SH-SY5Y (cell line): ENCODE measurements at regions not wholly inside any gene's neighbourhood (a gene's known extent, or its start where the extent isn't known, plus 50 kb on each side); places are given as distances from the start of the nearest gene placed in this dataset.

Experiments used
- GATA2 ChIP-seq: IDR thresholded peaks from 2 replicates; pipeline ENCODE4 v1.6.1; 2011; ENCODE audit warnings: mild to moderate bottlenecking, low read depth, low read length
- GATA3 ChIP-seq: IDR thresholded peaks from 2 replicates; pipeline ENCODE4 v1.6.1; 2011; ENCODE audit warnings: low read depth, mild to moderate bottlenecking, low read length, moderate library complexity

DNA sequence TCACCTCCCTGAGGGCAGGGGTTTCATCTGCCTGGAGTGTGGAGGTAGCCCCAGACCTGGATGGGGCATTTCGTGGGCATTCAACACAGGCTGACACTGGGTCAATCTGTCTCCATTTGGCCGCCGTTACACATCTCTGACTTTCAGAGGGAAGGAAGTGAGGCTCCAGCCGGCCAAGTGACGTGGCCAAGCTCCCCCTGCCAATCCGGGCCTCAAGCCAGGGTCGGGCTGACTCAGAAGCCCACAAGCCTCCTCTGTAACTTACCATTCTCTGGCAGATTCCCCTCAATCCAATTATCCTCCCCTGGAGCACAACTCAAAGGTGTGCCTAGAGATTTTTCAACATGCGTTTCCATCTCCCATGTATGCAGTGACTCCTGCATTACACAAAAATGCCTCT lies 227.6 kb downstream of the KLF13 start:
- TF ChIP-seq GATA2: no peak
- no peak for TF ChIP-seq GATA3

DNA sequence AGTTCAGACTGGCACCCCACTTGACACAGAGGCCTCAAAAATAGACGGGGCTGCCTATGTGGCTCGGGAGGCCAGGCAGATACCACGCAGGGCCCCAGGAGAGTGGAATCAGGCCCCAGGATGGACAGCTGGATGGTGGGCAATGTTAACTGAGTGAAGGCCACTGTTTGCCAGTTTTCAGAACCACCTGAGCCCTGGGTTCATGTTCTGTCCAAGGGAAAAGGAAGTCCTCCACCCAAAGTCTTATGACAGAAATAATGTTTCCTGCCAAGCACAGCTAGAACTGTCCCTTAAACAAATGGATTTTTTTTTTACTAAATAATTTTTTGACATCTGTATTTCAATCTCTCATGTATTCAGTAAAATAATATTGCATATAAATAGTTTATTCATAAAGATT lies 228.4 kb downstream of the KLF13 start:
- TF ChIP-seq GATA2: no peak

DNA sequence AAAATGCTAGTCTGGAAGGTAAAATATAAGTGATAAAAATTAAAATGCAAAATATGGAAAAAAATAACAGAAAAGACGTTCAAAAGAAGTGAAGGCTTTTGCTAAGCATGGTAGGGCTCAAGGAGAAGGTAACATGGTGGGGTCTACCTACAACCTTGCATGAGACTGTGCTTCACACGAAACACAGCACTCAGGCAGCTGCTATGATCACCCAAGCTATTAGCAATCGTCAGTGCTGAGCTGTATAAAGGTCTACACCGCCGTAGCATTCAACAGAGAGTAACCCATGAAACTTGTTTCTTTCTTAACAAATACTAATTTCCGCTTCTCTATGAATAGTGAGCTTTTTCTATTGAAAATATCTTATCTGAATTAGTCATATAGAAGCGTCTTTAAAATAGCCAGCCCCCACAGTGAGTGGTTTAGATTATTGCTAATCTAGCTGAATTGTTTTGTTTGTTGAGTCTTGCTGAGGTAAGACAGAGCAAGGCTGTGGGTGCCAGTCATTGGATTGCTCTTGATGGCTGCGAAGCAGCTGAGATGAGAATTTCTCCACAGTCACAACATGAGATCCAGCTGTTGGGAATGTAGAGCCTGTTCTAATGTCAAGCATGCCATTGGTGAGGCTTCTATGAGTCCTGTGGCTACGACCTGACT lies 230.0 kb downstream of the KLF13 start:
- no peak for TF ChIP-seq GATA2
- TF ChIP-seq GATA3: no peak

DNA sequence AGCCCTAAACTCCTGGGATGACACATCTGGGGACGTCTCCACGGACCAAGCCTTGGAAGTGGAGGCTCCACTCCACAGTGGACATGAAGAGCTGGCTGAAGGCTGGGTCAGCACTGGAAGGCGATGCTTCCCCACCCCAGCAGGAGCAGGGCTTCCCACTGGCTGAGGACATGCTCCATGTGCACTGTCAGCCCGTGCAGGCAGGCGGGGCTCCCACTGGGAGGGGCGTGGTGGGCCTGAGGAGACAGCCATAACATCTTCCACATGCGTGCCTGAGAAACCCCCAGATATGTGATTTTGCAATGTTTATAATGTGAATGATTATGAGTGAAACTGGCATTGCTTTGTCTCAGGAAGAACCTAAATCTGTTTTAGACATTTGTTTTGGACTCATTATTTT lies 231.3 kb downstream of the KLF13 start:
- TF ChIP-seq GATA2 (no peak), GATA3 (no peak)

DNA sequence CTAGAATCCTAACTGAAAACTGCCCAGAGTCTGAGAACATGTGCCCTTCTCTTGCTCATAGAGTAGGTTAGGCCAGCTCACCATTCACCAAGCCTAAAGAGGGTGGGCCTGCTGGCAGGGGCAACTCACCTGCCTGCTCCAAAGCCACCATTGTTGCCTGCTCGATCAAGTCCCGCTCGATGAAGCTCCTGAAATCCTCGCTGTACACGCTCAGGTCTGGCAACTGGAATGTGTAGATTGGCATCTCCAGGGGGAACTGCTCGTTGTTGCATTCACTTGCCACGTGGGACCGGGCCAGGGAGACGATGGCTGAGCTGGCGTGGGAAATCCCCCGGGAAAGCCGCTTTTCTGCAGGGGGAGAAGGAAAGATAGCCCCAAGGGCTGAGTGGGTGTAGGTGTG lies 232.2 kb downstream of the KLF13 start:
- no peak for TF ChIP-seq GATA3
- no peak for TF ChIP-seq GATA2

DNA sequence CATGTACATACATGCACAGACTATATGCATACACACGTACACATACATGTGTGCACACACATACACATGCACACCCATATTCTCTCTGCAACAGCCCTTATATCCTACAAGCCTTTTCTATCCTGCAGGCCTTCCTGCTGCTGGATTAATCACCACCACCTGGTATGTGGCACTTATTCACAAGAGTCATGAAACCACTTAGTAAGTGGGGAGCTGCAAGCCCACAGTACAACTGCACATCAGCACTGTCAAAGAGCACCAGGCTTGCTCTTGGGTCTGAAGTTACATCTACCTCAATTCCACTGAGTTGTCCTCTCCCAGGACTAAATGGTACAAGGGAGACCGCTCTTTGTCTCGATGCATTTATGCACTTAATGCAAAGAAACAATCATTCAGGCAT lies 233.2 kb downstream of the KLF13 start:
- no peak for TF ChIP-seq GATA2
- TF ChIP-seq GATA3: no peak

DNA sequence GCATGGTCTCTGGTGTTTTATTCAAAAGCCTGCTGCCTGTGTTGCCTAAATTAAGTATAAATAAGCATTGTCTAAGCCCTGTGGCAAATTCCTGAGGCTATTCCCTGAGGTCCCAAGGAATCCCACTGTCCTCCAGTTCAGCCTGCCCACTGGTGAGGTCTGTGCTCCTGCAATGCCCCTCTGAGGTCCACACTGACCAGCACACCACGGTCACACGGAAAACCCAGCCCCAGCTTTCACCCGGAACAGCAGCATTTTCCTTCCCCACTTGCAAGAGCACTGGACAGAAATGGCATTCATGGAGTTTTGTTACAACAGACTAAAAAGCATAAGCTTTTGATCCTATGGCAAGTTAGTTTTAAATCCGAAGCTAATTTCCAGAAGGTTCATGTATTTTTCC lies 234.0 kb downstream of the KLF13 start:
- TF ChIP-seq GATA3: no peak
- no peak for TF ChIP-seq GATA2

DNA sequence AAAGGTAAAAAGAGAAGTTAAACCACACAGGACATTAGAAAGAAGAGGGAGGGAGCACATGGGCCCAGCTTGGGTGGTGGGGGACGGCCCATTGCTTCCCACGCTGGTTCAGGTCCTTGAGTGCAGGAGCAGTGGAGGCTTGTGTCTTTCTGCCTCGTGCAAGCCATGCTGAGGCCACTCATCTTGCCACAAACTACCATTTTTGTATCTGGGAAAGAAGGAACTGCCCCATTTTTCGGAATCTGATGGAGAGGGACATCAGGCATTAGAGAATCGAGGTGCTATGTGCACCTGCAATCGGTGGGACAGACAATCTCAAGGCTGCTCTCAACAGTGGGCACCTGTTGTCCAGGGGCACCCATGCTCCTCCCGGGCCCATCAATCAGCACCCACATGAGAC lies 234.5 kb downstream of the KLF13 start:
- TF ChIP-seq GATA2 (no peak), GATA3 (no peak)

DNA sequence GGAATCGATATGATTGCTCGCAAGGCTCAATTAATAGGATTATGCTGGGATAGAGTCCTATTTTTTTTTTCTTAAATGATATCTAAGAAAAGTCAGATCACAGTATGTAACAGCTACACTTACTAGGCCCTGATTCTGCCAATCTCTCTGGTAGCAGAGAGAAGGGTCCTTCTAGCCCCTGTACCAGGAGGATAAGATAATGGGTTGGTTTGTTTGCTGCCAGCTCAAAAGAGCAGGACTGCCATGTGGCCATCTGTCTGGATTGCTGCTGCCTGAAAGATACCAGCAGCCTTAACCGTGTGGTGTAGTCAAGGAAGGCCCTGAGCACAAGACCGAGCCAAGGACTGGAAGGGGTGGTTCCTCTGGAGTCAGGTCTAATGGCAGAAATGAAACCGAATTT lies 236.4 kb downstream of the KLF13 start:
- TF ChIP-seq GATA2: no peak
- no peak for TF ChIP-seq GATA3

DNA sequence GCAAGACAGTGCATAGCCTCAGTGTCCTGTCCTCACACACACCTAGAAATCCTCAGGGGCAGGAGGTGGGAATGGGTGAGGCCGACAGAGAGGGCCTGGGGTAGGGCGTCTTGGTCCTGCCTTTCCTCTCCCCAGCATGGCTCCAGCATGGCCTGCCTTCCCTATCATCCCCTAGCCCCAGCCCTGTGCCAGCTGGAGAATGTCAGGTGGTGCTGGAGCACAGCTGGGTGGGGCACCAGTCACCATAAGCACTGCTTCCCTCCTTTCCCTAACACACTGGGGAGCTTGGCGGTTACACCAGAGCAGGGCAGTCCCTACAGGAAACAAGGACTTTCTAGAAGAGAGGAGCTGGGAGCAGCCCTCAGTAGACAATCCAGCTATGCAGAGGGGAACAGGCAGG lies 236.8 kb downstream of the KLF13 start:
- TF ChIP-seq GATA3 (no peak), GATA2 (no peak)

DNA sequence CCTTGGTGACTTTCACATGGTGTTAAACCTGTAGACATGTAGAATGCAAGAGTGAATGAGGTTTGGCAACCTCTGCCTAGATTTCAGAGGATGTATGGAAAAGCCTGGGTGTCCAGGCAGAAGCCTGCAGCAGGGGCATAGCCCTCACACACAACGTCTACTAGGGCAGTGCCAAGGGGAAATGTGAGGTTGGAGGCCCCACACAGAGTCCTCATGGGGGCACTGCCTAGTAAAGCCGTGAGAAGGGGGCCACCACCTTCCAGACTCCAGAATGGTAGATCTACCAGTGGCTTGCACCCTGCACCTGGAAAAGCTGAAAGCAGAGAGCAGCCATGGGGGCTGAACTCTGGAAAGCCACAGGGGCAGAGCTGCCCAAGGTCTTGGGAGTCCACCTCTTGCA lies 241.2 kb downstream of the KLF13 start:
- TF ChIP-seq GATA3 (no peak), GATA2 (no peak)

DNA sequence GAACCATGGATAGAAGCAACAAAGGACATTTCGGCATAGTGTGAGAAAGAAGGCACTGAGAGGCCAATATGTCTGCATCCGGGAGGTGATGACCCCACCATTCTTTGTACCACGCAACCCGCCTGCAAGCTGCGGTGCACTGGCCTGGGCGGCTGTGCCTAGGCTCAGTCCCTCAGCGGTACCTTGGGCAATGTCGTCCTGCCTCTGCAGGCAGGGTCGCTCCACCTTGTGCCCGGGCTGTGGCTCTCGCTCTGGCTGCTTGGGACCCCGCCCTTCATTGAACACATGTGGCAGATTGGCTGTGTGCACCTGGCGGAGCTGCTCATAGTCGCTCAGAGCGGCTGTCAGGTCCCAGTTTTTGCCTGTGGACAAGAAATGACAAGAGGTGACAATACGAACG lies 243.2 kb downstream of the KLF13 start:
- TF ChIP-seq GATA3 (no peak), GATA2 (no peak)

DNA sequence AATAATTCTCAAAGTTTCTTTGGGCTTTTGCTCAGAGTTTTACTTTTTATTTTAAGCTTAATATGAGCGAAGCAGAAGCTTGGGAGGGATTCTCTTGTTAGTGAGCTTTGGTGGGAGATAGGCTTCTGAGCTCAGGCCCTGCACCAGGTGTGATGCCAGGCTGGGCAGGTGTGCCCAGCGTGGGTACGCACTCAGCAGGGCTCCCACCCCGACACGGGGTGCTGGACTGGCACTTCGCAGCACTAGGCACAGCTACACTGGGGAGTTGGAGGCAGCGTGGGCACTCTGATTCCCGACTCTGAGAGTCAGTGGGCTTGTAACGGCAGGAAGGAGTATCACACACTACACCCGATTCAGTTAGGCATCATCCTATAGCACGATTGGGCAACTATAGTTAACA lies 244.0 kb downstream of the KLF13 start:
- TF ChIP-seq GATA2: no peak
- TF ChIP-seq GATA3: no peak

DNA sequence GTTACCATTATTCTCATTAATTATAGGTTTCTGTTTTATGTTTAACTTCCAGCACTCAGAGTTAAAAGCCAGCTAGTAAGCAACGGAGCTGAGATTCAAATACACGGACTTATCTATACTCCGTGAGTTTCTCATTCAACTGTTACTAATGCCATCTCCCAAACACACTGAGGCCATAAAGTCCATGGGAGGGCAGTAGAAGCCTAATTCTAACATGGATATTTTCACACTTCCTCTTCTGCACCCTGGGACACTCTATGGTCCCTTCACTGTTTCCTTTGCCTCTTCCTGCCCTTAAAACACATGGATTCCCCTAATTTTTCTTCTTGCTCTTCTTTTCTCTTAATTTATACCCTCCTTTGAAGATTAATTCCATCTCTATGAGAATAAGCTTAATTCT lies 245.0 kb downstream of the KLF13 start:
- TF ChIP-seq GATA3 (no peak), GATA2 (no peak)

DNA sequence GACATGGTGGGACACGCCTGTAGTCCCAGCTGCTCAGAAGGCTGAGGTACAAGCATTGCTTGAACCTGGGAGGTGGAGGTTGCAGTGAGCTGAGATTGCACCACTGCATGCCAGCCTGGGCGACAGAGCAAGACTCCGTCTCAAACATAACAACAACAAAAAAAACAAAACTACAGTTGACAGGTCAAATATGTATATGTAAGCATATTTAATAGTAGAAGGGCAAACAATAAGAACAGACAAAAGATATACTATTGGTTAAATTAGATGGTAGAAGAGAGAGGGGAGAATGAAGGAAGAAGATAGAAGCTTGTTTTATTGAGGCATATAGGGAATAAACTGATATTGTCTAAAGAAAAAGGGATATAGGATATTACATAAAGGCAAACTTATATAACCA lies 247.1 kb downstream of the KLF13 start:
- no peak for TF ChIP-seq GATA2
- no peak for TF ChIP-seq GATA3

DNA sequence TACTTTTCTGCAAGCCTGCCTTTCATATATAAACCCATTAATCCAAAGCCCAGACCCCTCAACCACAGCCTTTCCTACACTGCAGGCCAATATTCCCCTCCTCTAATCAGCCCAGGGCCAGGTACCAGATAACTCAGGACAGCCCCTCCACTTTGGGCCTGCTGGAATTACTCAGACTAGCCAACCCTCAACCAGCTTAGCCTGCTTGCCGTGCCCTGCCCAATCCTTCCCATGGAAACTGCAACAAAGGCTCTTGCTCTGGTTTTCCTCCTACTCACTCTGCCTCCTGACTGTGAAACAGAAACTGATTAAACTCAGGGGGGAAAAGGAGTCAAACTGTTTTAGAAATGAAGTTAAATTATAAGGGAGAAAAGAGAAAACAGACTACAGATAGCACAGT lies 248.1 kb downstream of the KLF13 start:
- no peak for TF ChIP-seq GATA2
- TF ChIP-seq GATA3: no peak
